Testis (tissue), 2 donors: ENCODE measurements at regions not wholly inside any gene's neighbourhood (a gene's known extent, or its start where the extent isn't known, plus 50 kb on each side); places are given as distances from the start of the nearest gene placed in this dataset.

Source experiments
- POLR2A ChIP-seq: fragments of 450-650 bp; IDR thresholded peaks from one replicate; pipeline ENCODE4 v1.6.1; 2017; ENCODE audit warnings: antibody characterized with exemption, mild to moderate bottlenecking, moderate library complexity
- TF ChIP-seq, protein P1 (sequence below), 3 experiments: fragments of 450-650 bp in 2 of 3; fragments of 200-600 bp in 1 of 3; sonication (generic) in 1 of 3; IDR thresholded peaks; one replicate each; pipeline ENCODE4 v1.5.1; 2016 to 2019; ENCODE audit warnings: antibody characterized with exemption in 3 of 3, mild to moderate bottlenecking in 2 of 3, moderate library complexity in 1 of 3

DNA sequence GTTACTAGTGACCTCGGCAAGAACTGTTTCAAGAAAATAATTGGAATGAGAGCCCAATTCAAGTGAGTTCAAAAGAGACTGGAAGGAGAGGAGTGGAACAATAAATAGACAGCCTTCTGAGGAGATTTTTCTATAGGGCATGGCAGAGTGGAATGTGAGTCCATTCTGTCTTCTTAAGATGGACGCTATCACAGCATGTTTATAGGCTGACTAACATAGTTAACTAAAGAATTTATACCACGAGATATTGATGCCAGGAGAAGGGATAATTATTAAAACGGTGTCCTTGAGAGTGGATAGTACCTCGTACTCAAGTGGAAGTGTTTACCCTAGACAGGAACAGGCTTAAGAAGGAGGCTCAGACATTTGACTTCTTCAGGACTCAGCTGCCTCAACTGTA, 143.5 kb upstream of the RBBP8 start:
- TF ChIP-seq, protein P1, sequence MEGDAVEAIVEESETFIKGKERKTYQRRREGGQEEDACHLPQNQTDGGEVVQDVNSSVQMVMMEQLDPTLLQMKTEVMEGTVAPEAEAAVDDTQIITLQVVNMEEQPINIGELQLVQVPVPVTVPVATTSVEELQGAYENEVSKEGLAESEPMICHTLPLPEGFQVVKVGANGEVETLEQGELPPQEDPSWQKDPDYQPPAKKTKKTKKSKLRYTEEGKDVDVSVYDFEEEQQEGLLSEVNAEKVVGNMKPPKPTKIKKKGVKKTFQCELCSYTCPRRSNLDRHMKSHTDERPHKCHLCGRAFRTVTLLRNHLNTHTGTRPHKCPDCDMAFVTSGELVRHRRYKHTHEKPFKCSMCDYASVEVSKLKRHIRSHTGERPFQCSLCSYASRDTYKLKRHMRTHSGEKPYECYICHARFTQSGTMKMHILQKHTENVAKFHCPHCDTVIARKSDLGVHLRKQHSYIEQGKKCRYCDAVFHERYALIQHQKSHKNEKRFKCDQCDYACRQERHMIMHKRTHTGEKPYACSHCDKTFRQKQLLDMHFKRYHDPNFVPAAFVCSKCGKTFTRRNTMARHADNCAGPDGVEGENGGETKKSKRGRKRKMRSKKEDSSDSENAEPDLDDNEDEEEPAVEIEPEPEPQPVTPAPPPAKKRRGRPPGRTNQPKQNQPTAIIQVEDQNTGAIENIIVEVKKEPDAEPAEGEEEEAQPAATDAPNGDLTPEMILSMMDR (IDR thresholded peaks at IDR 0.05), result no peak
- TF ChIP-seq POLR2A, result no peak
